K562 (cell line): ENCODE measurements at regions not wholly inside any gene's neighbourhood (a gene's known extent, or its start where the extent isn't known, plus 50 kb on each side); places are given as distances from the start of the nearest gene placed in this dataset.

ENCODE experiments used
- CXXC5 ChIP-seq: fragments of 250-450 bp; sonication (Bioruptor Pico); IDR thresholded peaks from 2 replicates; pipeline ENCODE4 v1.8.0; 2022; ENCODE audit warnings: inconsistent platforms, mild to moderate bottlenecking, moderate library complexity
- TEAD1 ChIP-seq, 2 experiments: fragments of 450-650 bp in 1 of 2; sonication (generic) in 1 of 2; formaldehyde crosslinking; IDR thresholded peaks; 2 replicates each; pipeline versions ENCODE4 v1.4.0 to v1.8.0; 2020 to 2022; ENCODE audit warnings: mild to moderate bottlenecking in 2 of 2, missing genetic modification reagents in 1 of 2
- TF ChIP-seq, protein P1 (sequence below): fragments of 450-650 bp; IDR thresholded peaks from 2 replicates; pipeline ENCODE4 v1.6.1; 2016; ENCODE audit warnings: mild to moderate bottlenecking, moderate library complexity
- TF ChIP-seq, protein P2 (sequence below): fragments of 250-450 bp; sonication (Bioruptor Pico); IDR thresholded peaks from 2 replicates; pipeline ENCODE4 v1.4.0; 2020; ENCODE audit warnings: borderline replicate concordance
- TF ChIP-seq, protein P3 (sequence below): fragments of 250-450 bp; sonication (Bioruptor Pico); IDR thresholded peaks from 2 replicates; pipeline ENCODE4 v1.8.0; 2022; ENCODE audit warnings: inconsistent platforms, mild to moderate bottlenecking, moderate library complexity, borderline replicate concordance

DNA sequence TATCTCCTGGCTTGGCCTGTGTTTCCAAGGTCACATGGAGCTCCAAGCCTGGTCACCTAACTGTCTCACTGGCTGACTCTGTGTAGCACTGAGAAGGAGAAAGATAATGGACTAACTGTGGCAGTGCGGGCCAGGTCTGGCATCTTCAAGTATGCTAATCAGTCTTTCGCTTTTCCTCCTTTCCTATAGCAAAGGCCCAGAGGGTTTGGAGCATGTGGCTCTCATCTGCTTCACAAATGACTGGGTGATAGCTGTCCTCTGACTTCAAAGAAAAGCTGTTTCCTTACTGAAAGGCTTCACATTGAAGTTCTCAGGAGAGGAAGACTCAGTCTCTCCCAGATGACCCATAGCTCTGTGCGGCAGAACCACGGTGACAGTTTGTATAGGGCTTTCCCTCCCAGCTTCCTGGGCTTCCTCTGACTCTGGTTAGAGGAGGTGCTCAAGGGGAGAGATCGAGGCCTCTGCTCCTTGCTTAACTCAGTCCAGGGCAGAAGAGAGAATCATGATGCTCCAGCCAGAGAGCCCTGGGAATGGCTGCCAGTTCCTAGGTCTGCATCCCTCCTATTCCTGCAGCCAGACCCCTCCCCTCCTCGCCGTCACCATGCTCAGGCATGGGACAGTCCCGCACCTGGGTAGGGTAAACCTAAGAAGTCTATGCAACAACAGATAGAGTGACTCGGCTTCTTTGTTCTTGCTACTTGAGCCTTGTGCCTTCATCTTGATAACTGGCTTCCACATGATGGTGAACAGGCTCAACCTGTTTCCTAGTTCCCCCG lies 72.3 kb downstream of the CCDC71L start (continued):
- TF ChIP-seq, protein P1, sequence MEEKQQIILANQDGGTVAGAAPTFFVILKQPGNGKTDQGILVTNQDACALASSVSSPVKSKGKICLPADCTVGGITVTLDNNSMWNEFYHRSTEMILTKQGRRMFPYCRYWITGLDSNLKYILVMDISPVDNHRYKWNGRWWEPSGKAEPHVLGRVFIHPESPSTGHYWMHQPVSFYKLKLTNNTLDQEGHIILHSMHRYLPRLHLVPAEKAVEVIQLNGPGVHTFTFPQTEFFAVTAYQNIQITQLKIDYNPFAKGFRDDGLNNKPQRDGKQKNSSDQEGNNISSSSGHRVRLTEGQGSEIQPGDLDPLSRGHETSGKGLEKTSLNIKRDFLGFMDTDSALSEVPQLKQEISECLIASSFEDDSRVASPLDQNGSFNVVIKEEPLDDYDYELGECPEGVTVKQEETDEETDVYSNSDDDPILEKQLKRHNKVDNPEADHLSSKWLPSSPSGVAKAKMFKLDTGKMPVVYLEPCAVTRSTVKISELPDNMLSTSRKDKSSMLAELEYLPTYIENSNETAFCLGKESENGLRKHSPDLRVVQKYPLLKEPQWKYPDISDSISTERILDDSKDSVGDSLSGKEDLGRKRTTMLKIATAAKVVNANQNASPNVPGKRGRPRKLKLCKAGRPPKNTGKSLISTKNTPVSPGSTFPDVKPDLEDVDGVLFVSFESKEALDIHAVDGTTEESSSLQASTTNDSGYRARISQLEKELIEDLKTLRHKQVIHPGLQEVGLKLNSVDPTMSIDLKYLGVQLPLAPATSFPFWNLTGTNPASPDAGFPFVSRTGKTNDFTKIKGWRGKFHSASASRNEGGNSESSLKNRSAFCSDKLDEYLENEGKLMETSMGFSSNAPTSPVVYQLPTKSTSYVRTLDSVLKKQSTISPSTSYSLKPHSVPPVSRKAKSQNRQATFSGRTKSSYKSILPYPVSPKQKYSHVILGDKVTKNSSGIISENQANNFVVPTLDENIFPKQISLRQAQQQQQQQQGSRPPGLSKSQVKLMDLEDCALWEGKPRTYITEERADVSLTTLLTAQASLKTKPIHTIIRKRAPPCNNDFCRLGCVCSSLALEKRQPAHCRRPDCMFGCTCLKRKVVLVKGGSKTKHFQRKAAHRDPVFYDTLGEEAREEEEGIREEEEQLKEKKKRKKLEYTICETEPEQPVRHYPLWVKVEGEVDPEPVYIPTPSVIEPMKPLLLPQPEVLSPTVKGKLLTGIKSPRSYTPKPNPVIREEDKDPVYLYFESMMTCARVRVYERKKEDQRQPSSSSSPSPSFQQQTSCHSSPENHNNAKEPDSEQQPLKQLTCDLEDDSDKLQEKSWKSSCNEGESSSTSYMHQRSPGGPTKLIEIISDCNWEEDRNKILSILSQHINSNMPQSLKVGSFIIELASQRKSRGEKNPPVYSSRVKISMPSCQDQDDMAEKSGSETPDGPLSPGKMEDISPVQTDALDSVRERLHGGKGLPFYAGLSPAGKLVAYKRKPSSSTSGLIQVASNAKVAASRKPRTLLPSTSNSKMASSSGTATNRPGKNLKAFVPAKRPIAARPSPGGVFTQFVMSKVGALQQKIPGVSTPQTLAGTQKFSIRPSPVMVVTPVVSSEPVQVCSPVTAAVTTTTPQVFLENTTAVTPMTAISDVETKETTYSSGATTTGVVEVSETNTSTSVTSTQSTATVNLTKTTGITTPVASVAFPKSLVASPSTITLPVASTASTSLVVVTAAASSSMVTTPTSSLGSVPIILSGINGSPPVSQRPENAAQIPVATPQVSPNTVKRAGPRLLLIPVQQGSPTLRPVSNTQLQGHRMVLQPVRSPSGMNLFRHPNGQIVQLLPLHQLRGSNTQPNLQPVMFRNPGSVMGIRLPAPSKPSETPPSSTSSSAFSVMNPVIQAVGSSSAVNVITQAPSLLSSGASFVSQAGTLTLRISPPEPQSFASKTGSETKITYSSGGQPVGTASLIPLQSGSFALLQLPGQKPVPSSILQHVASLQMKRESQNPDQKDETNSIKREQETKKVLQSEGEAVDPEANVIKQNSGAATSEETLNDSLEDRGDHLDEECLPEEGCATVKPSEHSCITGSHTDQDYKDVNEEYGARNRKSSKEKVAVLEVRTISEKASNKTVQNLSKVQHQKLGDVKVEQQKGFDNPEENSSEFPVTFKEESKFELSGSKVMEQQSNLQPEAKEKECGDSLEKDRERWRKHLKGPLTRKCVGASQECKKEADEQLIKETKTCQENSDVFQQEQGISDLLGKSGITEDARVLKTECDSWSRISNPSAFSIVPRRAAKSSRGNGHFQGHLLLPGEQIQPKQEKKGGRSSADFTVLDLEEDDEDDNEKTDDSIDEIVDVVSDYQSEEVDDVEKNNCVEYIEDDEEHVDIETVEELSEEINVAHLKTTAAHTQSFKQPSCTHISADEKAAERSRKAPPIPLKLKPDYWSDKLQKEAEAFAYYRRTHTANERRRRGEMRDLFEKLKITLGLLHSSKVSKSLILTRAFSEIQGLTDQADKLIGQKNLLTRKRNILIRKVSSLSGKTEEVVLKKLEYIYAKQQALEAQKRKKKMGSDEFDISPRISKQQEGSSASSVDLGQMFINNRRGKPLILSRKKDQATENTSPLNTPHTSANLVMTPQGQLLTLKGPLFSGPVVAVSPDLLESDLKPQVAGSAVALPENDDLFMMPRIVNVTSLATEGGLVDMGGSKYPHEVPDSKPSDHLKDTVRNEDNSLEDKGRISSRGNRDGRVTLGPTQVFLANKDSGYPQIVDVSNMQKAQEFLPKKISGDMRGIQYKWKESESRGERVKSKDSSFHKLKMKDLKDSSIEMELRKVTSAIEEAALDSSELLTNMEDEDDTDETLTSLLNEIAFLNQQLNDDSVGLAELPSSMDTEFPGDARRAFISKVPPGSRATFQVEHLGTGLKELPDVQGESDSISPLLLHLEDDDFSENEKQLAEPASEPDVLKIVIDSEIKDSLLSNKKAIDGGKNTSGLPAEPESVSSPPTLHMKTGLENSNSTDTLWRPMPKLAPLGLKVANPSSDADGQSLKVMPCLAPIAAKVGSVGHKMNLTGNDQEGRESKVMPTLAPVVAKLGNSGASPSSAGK, result peak; percentile 83
- TF ChIP-seq, protein P2, sequence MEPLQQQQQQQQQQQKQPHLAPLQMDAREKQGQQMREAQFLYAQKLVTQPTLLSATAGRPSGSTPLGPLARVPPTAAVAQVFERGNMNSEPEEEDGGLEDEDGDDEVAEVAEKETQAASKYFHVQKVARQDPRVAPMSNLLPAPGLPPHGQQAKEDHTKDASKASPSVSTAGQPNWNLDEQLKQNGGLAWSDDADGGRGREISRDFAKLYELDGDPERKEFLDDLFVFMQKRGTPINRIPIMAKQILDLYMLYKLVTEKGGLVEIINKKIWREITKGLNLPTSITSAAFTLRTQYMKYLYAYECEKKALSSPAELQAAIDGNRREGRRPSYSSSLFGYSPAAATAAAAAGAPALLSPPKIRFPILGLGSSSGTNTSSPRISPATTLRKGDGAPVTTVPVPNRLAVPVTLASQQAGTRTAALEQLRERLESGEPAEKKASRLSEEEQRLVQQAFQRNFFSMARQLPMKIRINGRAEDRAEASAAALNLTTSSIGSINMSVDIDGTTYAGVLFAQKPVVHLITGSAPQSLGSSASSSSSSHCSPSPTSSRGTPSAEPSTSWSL (CRISPR knock-in tag), result no peak
- TF ChIP-seq CXXC5 (CRISPR knock-in tag), result peak; percentile 50; the same call in 1 of the 2 replicates
- 0 out of 4 replicates have a peak, but pooled peaks of 1 of the 2 experiments have one; percentile 1 for TF ChIP-seq TEAD1 (CRISPR knock-in tag; IDR thresholded peaks at IDR 0.05)
- TF ChIP-seq, protein P3, sequence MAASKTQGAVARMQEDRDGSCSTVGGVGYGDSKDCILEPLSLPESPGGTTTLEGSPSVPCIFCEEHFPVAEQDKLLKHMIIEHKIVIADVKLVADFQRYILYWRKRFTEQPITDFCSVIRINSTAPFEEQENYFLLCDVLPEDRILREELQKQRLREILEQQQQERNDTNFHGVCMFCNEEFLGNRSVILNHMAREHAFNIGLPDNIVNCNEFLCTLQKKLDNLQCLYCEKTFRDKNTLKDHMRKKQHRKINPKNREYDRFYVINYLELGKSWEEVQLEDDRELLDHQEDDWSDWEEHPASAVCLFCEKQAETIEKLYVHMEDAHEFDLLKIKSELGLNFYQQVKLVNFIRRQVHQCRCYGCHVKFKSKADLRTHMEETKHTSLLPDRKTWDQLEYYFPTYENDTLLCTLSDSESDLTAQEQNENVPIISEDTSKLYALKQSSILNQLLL (CRISPR knock-in tag), result no peak
